HG02571 (cell line): ENCODE measurements at regions not wholly inside any gene's neighbourhood (a gene's known extent, or its start where the extent isn't known, plus 50 kb on each side); places are given as distances from the start of the nearest gene placed in this dataset.

Experiments
- ATAC-seq: cut with Tn5 transposase; IDR thresholded peaks from one replicate; pipeline ENCODE4 v1.9.1; 2021; ENCODE audit warnings: mild to moderate bottlenecking, moderate library complexity; ENCODE audit not compliant: unreplicated experiment

DNA sequence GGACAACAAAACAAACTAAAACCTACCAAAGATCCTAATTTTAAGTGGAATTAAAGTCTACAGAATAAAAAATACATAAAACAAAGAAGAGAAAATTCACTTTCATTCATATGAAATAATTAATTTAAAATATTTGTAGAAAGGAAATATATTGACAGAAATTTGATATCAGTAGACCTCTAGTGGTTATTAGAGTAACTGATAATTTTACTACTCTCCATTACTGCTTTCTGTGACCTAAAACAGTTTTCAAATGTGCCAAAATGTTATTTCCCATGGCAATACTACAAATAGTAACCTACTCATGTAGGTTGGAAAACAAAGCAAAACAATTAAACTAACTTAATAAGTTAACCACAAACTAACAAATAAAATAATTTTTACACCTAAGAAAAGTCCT lies 147.1 kb downstream of the NOL4 start:
- no peak for ATAC-seq

DNA sequence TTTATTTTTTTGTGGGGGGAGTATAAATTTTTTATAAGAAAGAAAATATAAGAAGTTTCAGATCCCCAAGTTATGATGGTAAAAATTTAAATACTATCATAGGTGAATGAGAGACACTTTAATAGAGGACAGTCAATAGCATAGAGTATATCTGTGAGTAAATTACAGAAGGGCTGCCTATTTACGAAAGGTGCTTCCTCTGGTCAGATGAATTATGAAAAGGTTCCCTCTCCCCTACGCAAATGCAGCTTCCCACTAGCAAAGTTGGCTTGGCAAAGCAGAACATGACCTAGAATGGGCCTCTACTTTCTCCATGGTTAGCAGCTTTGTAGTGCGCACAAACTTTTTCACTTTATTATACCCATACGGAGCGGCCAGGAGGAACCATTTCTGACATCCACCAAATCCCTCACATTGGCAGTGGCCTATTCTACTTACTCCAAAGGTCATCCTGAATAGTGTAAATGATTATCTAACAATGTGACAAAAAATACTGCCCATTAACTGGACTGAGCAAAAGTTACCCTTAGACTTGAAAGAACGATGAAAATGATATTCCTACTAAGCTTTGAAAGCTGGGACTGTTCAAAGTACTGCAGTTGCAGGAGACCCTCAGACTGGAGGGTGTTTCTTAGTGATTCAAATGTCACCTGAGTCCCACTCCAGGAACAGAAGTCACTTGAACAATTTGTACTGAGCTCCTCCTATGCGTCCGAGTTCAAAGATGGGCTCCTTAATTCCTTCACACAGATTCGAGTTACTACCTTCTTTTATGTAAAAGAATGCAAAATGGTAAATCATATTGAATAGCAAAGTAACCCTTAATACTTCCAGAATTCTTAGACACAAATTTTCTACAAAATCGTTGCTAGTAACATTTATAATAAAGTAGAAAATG lies 148.5 kb downstream of the NOL4 start:
- ATAC-seq = no peak

DNA sequence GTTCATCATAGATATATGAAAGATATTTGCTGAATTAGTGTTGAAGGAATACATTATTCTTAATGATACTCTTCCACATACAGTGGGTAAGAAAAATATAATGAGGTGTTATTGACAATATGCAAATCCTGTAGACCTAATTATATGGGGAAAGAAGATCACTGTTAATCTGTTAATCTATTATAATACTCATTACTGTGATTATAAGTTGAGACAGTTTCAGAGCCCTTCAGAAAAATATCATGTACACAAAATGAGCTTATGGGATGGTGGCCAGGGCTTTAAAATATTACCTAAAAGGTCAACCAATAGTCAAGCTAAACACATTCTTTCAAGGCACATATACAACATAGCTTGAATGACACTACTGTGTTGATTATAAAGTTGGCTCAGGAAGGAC lies 163.5 kb downstream of the NOL4 start:
- no peak for ATAC-seq

DNA sequence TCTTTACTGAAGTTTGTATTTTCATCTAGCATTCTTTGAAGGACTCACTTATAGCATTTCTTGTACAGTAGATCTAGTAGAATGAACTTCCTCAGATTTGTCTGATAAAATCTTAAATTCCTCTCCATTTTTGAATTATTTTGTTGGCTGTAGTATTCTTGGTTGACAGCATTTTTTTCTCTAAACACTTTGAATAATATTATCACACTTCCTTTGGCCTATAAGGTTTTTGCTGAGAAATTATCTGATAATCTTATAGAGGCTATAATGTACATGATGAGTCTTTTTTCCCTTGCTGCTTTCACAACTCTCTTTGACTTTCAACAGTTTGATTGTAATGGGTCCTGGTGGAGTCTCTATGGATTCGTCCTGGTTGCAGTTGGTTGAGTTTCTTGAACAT lies 169.5 kb downstream of the NOL4 start:
- ATAC-seq = no peak

- ATAC-seq = no peak
These were observed 174.1 kb downstream of the NOL4 start for GRCh38 chr18:34050661-34051060.

GRCh38 chr18:34049511-34049910 lies 175.2 kb downstream of the NOL4 start:
- ATAC-seq = no peak

GRCh38 chr18:34048423-34048822 lies 176.3 kb downstream of the NOL4 start:
- ATAC-seq = no peak

DNA sequence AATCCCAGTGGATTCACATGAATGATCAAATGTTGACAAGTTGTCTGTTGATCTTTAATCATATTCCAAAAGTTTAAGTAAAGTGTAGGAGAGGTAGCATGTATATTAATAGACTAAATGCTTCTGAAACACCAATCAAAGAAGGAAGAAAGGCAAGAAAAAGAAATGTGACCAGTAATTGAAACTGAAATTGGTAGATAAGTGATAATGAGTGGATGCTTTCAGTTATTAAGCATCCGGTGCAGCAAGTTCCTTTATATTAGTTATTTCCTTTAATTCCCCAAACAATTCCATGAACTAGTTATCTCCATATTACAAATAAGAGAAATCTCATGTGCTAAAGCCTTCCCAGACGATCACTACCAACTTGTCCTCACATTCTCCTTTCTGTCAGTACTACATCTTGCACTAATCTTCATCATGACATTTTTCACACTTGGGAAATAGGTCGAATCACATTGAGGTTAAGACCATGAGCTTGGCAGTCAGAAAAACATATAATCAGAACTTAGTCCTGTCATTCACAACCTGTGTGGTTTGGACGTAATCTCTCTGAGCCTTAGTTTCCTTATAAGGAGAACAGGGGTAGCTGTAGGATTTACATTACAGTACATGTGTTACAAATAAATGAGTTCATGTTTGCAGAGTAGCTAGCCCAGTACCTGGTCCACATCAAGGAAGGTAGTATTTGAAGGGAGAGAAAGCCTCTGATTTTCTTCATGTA lies 182.1 kb downstream of the NOL4 start:
- ATAC-seq = no peak

DNA sequence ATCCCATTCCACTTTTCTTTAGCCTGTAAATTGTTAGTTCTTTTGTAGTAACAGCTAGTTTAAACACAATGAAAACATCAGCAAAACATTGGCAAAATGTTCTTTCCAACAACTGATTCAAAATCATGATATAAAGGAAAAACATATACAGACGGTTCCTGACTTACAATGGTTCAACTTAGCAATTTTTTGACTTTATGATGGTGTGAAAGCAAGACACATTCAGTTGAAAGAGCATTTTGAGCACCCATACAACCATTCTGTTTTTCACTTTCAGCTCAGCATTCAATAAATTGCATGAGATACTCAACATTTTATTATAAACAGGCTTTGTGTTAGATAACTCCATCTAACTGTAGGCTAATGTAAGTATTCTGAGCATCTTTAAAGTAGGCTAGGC lies 185.1 kb downstream of the NOL4 start:
- no peak for ATAC-seq

- no peak for ATAC-seq
These were observed 185.5 kb downstream of the NOL4 start for GRCh38 chr18:34039201-34039600.

- ATAC-seq = no peak
These were observed 186.6 kb downstream of the NOL4 start for GRCh38 chr18:34038086-34038485.

DNA sequence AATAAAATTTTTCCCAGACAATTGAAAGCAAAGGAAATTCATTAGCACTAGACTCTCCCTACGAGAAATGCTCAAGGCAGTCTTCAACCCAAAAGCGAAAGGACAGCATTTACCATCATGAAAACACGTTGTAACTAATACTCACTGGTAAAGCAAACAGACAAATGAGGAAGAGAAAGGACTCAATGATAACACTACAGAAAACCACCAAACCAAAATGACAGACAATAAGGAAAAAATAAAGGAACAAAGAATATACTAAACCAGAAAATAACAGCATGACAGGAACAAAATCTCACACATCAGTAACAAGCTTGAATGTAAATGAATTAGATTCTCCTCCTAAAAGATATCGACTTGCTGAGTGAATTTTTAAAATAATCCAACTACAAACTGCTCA lies 190.7 kb downstream of the NOL4 start:
- no peak for ATAC-seq

- ATAC-seq = no peak
These were observed 192.9 kb downstream of the NOL4 start for GRCh38 chr18:34031810-34032209.

GRCh38 chr18:34028324-34028723 lies 196.4 kb downstream of the NOL4 start:
- no peak for ATAC-seq

GRCh38 chr18:34025191-34025801 lies 199.4 kb downstream of the NOL4 start:
- no peak for ATAC-seq

DNA sequence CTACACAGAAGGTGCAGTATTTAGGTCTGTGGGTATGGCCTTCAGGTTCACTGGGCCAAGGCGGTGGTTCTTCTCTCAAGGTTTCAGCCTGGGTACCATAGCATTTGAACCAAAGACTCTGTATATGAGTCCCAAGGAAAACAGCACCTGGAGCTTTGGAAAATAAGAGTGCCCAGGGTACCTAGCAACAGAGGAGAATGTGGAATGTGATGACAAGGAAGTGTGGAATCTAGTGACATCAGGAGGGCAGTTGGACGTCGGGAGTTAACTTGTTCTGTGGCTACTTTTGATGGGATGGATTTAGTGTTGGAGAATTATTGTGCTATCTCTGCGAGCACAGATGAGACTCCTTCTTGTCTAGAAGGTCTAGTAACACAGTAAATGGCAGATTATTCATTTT lies 201.2 kb downstream of the NOL4 start:
- no peak for ATAC-seq

DNA sequence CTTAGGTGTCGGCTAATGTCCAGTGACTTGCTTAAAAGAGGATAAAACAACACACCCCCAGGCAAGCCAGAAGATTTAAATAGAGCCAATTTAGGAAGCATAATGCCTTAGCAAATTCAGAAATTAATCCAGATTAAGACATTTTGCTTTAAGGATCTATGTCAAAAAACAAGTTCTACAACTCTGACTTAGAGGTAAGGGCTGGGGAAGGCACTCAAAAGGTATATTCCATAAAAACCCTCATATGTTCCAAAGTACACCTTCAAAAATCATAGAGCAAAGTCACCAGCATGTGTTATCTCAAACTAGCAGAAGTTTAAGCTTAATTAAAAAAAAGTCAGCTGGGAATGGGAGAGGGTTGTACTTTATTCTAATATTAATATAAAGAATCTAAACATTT lies 206.4 kb downstream of the NOL4 start:
- no peak for ATAC-seq

- no peak for ATAC-seq
These were observed 221.0 kb downstream of the NOL4 start for GRCh38 chr18:34003687-34004086.

GRCh38 chr18:34002130-34002529 lies 222.6 kb downstream of the NOL4 start:
- no peak for ATAC-seq

GRCh38 chr18:34001376-34001775 lies 223.3 kb downstream of the NOL4 start:
- no peak for ATAC-seq

DNA sequence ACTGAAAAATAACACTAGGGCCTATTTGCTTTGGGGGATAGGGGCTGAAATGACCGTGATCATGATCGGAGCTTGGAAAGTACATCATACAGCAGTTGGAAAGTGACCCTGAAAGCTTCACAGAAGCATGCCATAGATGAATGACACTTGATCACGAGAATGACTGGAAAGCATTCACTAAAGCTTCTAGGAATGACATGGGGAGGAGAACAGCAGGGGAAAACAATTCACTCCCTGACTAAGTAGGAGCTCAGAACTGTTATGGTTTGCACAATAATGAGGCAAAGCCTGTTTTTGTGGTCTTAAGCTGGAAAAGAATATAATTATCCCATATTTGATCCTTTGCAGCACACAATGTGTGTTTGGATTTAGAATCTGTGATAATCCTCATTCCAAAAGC lies 237.5 kb downstream of the NOL4 start:
- ATAC-seq = no peak

GRCh38 chr18:33983126-33983525 lies 241.6 kb downstream of the NOL4 start:
- ATAC-seq = no peak
